HCT116 (cell line): ENCODE measurements at regions not wholly inside any gene's neighbourhood (a gene's known extent, or its start where the extent isn't known, plus 50 kb on each side); places are given as distances from the start of the nearest gene placed in this dataset.

Experiments used
- ATAC-seq: fragments of 200-7000 bp; cut with Tn5 transposase; 2 replicates; pipeline ENCODE4 v1.9.1; 2020; ENCODE audit warnings: mild to moderate bottlenecking, moderate library complexity
- BruUV-seq: library from RNA; stranded (reverse); fragments of 400-500 nt; replicated peaks from 2 replicates; lab custom pipeline; 2021; lab: Mats Ljungman, UMichigan
- CTCF ChIA-PET: fragments of 300-600 bp; sonication (Branson Sonifier 250); formaldehyde crosslinking; loops from one replicate; lab custom pipeline; 2021; ENCODE audit warnings: antibody characterized with exemption; lab: Charles Lee
- POLR2A ChIA-PET: fragments of 300-600, 350-600 bp; sonication (Branson Sonifier 250); formaldehyde crosslinking; loops from one replicate; lab custom pipeline; 2021; ENCODE audit warnings: antibody characterized with exemption; lab: Charles Lee
- RAD21 ChIA-PET, 2 experiments: fragments of 300-600 bp; sonication (Branson Sonifier 250); formaldehyde crosslinking; loops; one replicate each; lab custom pipeline; 2023; ENCODE audit warnings: low total read pairs in 2 of 2; ENCODE audit not compliant: uncharacterized antibody in 2 of 2, unreplicated experiment in 2 of 2, low non-redundant PET in 1 of 2; lab: Charles Lee
- DNase-seq: peaks from one replicate; pipeline ENCODE4 v3.0.0-alpha.2; 2010; ENCODE audit warnings: low read depth, low spot score
- H2AFZ ChIP-seq: fragments of 200-600 bp; shearing (Covaris generic), sonication (generic); 2 replicates; pipeline ENCODE4 v1.6.1; 2017; ENCODE audit warnings: low read depth, mixed run types, mixed read lengths, antibody characterized with exemption, low read length; ENCODE audit not compliant: poor library complexity, severe bottlenecking
- H3K27ac ChIP-seq: 2 replicates; pipeline ENCODE4 v1.5.1; 2012; ENCODE audit warnings: low read depth, low read length
- H3K27me3 ChIP-seq: fragments of 200-600 bp; sonication (generic); 2 replicates; pipeline ENCODE4 v1.6.1; 2016; ENCODE audit warnings: mixed run types, low read length, mixed read lengths; ENCODE audit not compliant: insufficient read depth
- H3K36me3 ChIP-seq, 2 experiments: fragments of 200-500 bp in 1 of 2; fragments of 200-600 bp in 1 of 2; sonication (Bioruptor generic) in 1 of 2; sonication (generic) in 1 of 2; 2 replicates each; pipeline versions ENCODE4 v1.5.1 to v1.6.1; 2014 to 2016; ENCODE audit warnings: low read length in 2 of 2, inconsistent platforms in 1 of 2, mixed read lengths in 1 of 2, mixed run types in 1 of 2; ENCODE audit not compliant: insufficient read depth in 2 of 2, control insufficient read depth in 1 of 2
- H3K4me1 ChIP-seq, 2 experiments: fragments of 200-600 bp in 1 of 2; sonication (generic) in 1 of 2; 2 replicates each; pipeline versions ENCODE4 v1.5.1 to v1.6.1; 2012 to 2017; ENCODE audit warnings: low read length in 2 of 2, inconsistent platforms in 1 of 2, mild to moderate bottlenecking in 1 of 2, mixed read lengths in 1 of 2, mixed run types in 1 of 2, moderate library complexity in 1 of 2; ENCODE audit not compliant: insufficient read depth in 2 of 2, control insufficient read depth in 1 of 2
- H3K4me2 ChIP-seq: fragments of 200-600 bp; sonication (generic); 2 replicates; pipeline ENCODE4 v1.6.1; 2017; ENCODE audit warnings: mixed run types, low read length, mixed read lengths
- H3K4me3 ChIP-seq, 2 experiments: fragments of 200-600 bp in 1 of 2; sonication (generic) in 1 of 2; replicated peaks in 1 of 2; 2 replicates each; pipeline ENCODE4 v1.5.1; 2011 to 2016; ENCODE audit warnings: low read length in 2 of 2, control low read depth in 1 of 2, low read depth in 1 of 2, mild to moderate bottlenecking in 1 of 2, mixed read lengths in 1 of 2, mixed run types in 1 of 2
- H3K79me2 ChIP-seq: fragments of 200-600 bp; sonication (generic); 2 replicates; pipeline ENCODE4 v1.6.1; 2017; ENCODE audit warnings: mild to moderate bottlenecking, mixed run types, low read length, moderate library complexity, mixed read lengths; ENCODE audit not compliant: insufficient read depth
- H3K9ac ChIP-seq: fragments of 200-600 bp; sonication (generic); 2 replicates; pipeline ENCODE4 v1.6.1; 2016; ENCODE audit warnings: low read length, mixed read lengths
- H3K9me2 ChIP-seq: fragments of 200-600 bp; sonication (generic), shearing (Covaris generic); 2 replicates; pipeline ENCODE4 v1.6.1; 2017; ENCODE audit warnings: mixed run types, mild to moderate bottlenecking, moderate library complexity; ENCODE audit not compliant: insufficient read depth
- H3K9me3 ChIP-seq, 2 experiments: fragments of 200-500 bp in 1 of 2; fragments of 200-600 bp in 1 of 2; sonication (Bioruptor generic) in 1 of 2; sonication (generic) in 1 of 2; 2 replicates each; pipeline ENCODE4 v1.6.1; 2014 to 2017; ENCODE audit warnings: low read length in 2 of 2, mixed read lengths in 2 of 2, inconsistent platforms in 1 of 2, low read depth in 1 of 2, mild to moderate bottlenecking in 1 of 2, mixed run types in 1 of 2, moderate library complexity in 1 of 2; ENCODE audit not compliant: control insufficient read depth in 1 of 2, insufficient read depth in 1 of 2
- H4K20me1 ChIP-seq: fragments of 200-600 bp; sonication (generic), shearing (Covaris generic); 2 replicates; pipeline ENCODE4 v1.6.1; 2017; ENCODE audit warnings: mixed run types, mild to moderate bottlenecking, moderate library complexity; ENCODE audit not compliant: insufficient read depth
- CBX3 ChIP-seq: IDR thresholded peaks from 2 replicates; pipeline ENCODE4 v1.6.1; 2012; ENCODE audit warnings: low read depth
- CEBPB ChIP-seq: IDR thresholded peaks from 2 replicates; pipeline ENCODE4 v1.6.1; 2012; ENCODE audit warnings: low read depth
- EGR1 ChIP-seq: IDR thresholded peaks from 2 replicates; pipeline ENCODE4 v1.6.1; 2012; ENCODE audit warnings: low read depth
- ELF1 ChIP-seq: IDR thresholded peaks from 2 replicates; pipeline ENCODE4 v1.6.1; 2012; ENCODE audit warnings: low read depth, borderline replicate concordance
- EZH2 ChIP-seq: fragments of 200-600 bp; sonication (generic); IDR thresholded peaks from 2 replicates; pipeline ENCODE4 v1.6.1; 2017; ENCODE audit warnings: antibody characterized with exemption, mixed run types
- EZH2phosphoT487 ChIP-seq: fragments of 200-600 bp; IDR thresholded peaks from 2 replicates; pipeline ENCODE4 v1.6.1; 2018; ENCODE audit warnings: antibody characterized with exemption, borderline replicate concordance
- FOSL1 ChIP-seq: IDR thresholded peaks from 2 replicates; pipeline ENCODE4 v1.6.1; 2012; ENCODE audit warnings: low read depth
- JUND ChIP-seq: IDR thresholded peaks from 2 replicates; pipeline ENCODE4 v1.6.1; 2012
- POLR2A ChIP-seq: IDR thresholded peaks from 2 replicates; pipeline ENCODE4 v1.7.0; 2011; ENCODE audit warnings: borderline replicate concordance; ENCODE audit not compliant: insufficient read depth, insufficient read length; ENCODE audit errors: extremely low read depth
- POLR2AphosphoS5 ChIP-seq: IDR thresholded peaks from 2 replicates; pipeline ENCODE4 v1.6.1; 2011; ENCODE audit warnings: mild to moderate bottlenecking, low read depth, low read length, moderate library complexity
- RAD21 ChIP-seq: IDR thresholded peaks from 2 replicates; pipeline ENCODE4 v1.6.1; 2012; ENCODE audit warnings: low read depth, mild to moderate bottlenecking
- SIN3A ChIP-seq: IDR thresholded peaks from 2 replicates; pipeline ENCODE4 v1.6.1; 2012; ENCODE audit warnings: low read depth
- SP1 ChIP-seq: IDR thresholded peaks from 2 replicates; pipeline ENCODE4 v1.6.1; 2012; ENCODE audit warnings: low read depth
- SRF ChIP-seq: IDR thresholded peaks from 2 replicates; pipeline ENCODE4 v1.6.1; 2012; ENCODE audit warnings: low read depth
- TCF7L2 ChIP-seq: IDR thresholded peaks from 2 replicates; pipeline ENCODE4 v1.7.0; 2011; ENCODE audit warnings: borderline replicate concordance, inconsistent platforms; ENCODE audit not compliant: insufficient read depth, insufficient read length; ENCODE audit errors: extremely low read depth
- YY1 ChIP-seq: IDR thresholded peaks from 2 replicates; pipeline ENCODE4 v1.6.1; 2011; ENCODE audit warnings: low read length, low read depth, moderate library complexity, mild to moderate bottlenecking; ENCODE audit not compliant: insufficient replicate concordance; ENCODE audit errors: extremely low read depth
- ZFX ChIP-seq: fragments of 450-650 bp; IDR thresholded peaks from 2 replicates; pipeline ENCODE4 v1.6.1; 2017
- ZNF274 ChIP-seq: fragments of 200-500 bp; sonication (Bioruptor generic); IDR thresholded peaks from 2 replicates; pipeline ENCODE4 v1.6.1; 2014; ENCODE audit warnings: mild to moderate bottlenecking, low read depth, low read length, inconsistent platforms
- intact Hi-C: fragments of 100-400 bp; cut with micrococcal nuclease; formaldehyde crosslinking; loops from 2 replicates; pipeline ENCODE4 v1.10.0; 2022
- TF ChIP-seq, protein P1 (sequence below): IDR thresholded peaks from 2 replicates; pipeline ENCODE4 v1.6.1; 2011; ENCODE audit warnings: mild to moderate bottlenecking, low read length, moderate library complexity; ENCODE audit not compliant: insufficient replicate concordance; ENCODE audit errors: extremely low read depth
- TF ChIP-seq, protein P2 (sequence below): IDR thresholded peaks from 2 replicates; pipeline ENCODE4 v1.6.1; 2012; ENCODE audit warnings: low read depth

DNA sequence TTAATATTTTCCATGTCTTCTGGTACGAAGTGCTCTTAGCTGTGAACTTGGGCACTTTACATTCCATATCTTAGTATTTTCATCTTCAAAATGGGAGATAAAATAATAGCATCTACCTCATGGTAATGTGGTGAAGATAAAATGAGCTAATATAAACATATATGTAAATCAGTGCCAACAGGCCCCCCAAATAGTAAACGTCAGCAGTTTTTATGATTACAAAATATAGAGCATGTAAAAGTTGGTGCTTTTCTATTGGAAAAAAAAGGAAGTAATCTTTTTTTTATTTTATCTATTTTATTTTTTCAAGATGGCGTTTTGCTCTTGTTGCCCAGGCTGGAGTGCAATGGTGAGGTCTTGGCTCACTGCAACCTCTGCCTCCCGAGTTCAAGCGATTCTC is 291.1 kb upstream of the PRDM9 start:
- RAD21 ChIA-PET: no interaction called here
- CTCF ChIA-PET: no interaction called here

More for the DNA sequence above, 291.1 kb upstream of the PRDM9 start:
- Histone ChIP-seq H4K20me1 (no peaks in the 10 kb centered on the region), H2AFZ (no peak overlapping the region), H3K36me3 (no peaks in the 10 kb centered on the region)
- POLR2A ChIA-PET: no interaction called here
- TF ChIP-seq CEBPB (no peak), ZFX (no peak), ELF1 (no peak), EGR1 (no peak), SRF (no peak), RAD21 (no peak), FOSL1 (no peak), CBX3 (no peak), ZNF274 (no peak), SP1 (no peak), YY1 (no peak), JUND (no peak), POLR2A (no peak), TCF7L2 (no peak), EZH2phosphoT487 (no peak), SIN3A (no peak), POLR2AphosphoS5 (no peak), EZH2 (no peak)
- TF ChIP-seq, protein P1, sequence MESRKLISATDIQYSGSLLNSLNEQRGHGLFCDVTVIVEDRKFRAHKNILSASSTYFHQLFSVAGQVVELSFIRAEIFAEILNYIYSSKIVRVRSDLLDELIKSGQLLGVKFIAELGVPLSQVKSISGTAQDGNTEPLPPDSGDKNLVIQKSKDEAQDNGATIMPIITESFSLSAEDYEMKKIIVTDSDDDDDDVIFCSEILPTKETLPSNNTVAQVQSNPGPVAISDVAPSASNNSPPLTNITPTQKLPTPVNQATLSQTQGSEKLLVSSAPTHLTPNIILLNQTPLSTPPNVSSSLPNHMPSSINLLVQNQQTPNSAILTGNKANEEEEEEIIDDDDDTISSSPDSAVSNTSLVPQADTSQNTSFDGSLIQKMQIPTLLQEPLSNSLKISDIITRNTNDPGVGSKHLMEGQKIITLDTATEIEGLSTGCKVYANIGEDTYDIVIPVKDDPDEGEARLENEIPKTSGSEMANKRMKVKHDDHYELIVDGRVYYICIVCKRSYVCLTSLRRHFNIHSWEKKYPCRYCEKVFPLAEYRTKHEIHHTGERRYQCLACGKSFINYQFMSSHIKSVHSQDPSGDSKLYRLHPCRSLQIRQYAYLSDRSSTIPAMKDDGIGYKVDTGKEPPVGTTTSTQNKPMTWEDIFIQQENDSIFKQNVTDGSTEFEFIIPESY: no peak
- TF ChIP-seq, protein P2, sequence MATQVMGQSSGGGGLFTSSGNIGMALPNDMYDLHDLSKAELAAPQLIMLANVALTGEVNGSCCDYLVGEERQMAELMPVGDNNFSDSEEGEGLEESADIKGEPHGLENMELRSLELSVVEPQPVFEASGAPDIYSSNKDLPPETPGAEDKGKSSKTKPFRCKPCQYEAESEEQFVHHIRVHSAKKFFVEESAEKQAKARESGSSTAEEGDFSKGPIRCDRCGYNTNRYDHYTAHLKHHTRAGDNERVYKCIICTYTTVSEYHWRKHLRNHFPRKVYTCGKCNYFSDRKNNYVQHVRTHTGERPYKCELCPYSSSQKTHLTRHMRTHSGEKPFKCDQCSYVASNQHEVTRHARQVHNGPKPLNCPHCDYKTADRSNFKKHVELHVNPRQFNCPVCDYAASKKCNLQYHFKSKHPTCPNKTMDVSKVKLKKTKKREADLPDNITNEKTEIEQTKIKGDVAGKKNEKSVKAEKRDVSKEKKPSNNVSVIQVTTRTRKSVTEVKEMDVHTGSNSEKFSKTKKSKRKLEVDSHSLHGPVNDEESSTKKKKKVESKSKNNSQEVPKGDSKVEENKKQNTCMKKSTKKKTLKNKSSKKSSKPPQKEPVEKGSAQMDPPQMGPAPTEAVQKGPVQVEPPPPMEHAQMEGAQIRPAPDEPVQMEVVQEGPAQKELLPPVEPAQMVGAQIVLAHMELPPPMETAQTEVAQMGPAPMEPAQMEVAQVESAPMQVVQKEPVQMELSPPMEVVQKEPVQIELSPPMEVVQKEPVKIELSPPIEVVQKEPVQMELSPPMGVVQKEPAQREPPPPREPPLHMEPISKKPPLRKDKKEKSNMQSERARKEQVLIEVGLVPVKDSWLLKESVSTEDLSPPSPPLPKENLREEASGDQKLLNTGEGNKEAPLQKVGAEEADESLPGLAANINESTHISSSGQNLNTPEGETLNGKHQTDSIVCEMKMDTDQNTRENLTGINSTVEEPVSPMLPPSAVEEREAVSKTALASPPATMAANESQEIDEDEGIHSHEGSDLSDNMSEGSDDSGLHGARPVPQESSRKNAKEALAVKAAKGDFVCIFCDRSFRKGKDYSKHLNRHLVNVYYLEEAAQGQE: no peak
- TF ChIP-seq, all 23 proteins: peak for 0
- Histone ChIP-seq H3K27me3 (no peaks in the 10 kb centered on the region), H3K79me2 (no peaks in the 10 kb centered on the region), H3K4me3 (no peak overlapping the region), H3K9me2 (no peaks in the 10 kb centered on the region), H3K4me2 (no peak overlapping the region), H3K4me1 (no peaks in the 10 kb centered on the region), H3K27ac (no peak overlapping the region), H3K9ac (no peak overlapping the region), H3K9me3 (peaks cover 10 to 33% of the 10 kb centered on the region in 2 experiments; a peak in 3 of 4 replicates)
- no TSS peak for BruUV-seq
- intact Hi-C loops: no loop called here
- DNase-seq (no peak), ATAC-seq (no peak)
